NOMO-1 treated with dmso at 0.1 percent for 144 hours (cell line): ENCODE measurements at regions not wholly inside any gene's neighbourhood (a gene's known extent, or its start where the extent isn't known, plus 50 kb on each side); places are given as distances from the start of the nearest gene placed in this dataset.

Source experiments
- DNase-seq: peaks from one replicate; lab custom pipeline; 2025; ENCODE audit not compliant: unreplicated experiment; lab: John Stamatoyannopoulos, UW

- DNase-seq = no peak
Observed at GRCh38 chr3:72223628-72224027, 438.7 kb upstream of the PROK2 start.

GRCh38 chr3:72223116-72223515, 438.2 kb upstream of the PROK2 start:
- no peak for DNase-seq

GRCh38 chr3:72222410-72222809, 437.5 kb upstream of the PROK2 start:
- no peak for DNase-seq

DNA sequence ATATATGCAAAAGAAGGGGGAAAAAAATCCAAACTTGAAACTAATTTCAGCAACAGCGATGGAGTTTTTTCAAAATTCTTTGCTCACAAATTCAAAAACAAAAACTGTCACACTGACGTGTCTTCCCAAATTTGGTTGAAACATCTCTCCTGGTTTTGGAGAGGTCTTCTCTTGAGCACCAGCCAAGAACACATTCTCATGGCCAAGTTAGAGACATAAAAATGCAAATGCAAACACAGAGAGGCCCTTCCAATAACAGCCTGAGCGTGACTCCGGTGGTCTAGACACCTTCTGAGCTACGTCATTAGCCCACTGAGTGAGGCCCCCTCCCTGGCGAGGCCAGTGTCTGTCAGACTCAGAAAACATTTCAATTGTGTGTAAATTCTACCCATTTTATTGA, 436.0 kb upstream of the PROK2 start:
- no peak for DNase-seq

- DNase-seq = no peak
Observed at GRCh38 chr3:72219752-72220151, 434.8 kb upstream of the PROK2 start.

DNA sequence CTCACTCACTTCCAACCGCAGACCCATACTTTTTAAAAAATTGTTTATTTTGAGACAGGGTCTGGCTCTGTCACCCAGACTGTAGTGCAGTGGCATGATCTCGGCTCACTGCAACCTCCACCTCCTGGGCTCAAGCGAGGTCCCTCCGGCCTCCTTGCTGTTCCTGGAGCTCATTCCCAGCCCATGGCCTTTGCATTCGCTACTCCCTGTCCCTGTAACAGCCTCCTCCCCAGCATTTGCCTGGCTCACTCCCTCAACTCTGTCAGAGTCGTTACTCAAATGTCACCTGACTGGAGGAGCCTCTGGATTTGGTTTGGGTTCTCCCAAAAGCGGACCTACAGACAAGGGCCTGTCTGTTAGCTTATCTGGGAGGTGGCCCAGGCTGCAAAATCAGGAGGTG, 432.6 kb upstream of the PROK2 start:
- no peak for DNase-seq

- DNase-seq = peak; percentile 33
Observed at GRCh38 chr3:72214066-72214951, 429.4 kb upstream of the PROK2 start.

DNA sequence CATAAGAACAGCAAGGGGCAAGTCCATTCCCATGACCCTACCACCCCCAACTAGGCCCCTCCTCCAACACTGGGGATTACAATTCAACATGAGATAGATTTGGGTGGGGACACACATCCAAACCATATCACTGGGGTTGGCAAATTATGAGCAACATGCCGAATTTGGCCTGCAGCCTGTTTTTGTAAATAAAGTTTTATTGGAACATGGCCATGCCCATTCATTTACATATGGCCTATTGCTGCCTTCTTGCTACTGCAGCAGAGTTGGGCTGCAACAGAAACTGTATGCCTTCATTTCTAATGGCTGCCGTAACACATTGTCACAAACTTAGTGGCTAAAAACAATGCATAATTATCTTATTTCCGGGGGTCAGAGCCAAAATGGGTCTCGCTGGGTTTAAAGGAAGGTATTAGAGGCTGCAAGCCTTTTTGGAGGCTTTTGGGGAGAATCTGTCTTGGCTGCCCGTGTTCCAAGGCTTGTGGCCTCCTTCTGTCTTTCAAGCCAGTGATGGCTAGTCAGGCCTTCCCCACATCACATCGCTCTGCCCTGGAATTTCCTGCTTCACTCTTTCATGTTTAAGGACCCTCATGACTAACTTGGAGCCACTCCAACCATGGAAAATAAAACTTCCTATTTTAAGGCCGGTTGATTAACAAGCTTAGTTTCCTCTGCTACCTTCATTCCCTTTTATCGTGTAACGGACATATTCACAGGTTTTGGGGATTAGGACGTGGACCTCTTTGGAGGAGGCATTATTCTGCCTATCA, 428.5 kb upstream of the PROK2 start:
- DNase-seq = no peak

GRCh38 chr3:72212396-72212795, 427.4 kb upstream of the PROK2 start:
- no peak for DNase-seq

DNA sequence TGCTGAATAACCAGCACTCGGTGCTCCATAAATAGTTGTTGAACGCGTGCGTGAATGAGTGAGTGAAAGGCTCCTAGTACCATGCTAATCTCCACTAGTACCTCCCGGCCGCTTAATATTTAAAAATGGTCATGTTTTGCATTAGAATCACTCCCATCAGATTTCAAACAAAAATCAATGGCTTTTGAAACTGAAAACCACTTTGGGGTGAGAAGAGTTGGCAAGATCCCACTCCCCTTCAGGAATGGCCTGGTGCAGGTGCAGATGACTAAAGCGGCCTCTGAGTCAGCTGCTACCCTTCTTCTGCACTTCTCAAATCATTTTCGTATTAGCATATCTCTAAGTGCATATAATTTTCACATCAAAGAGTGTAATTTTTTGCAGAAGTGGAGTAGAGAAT, 425.3 kb upstream of the PROK2 start:
- no peak for DNase-seq

- DNase-seq = no peak
Observed at GRCh38 chr3:72205297-72205826, 420.4 kb upstream of the PROK2 start.

- no peak for DNase-seq
Observed at GRCh38 chr3:72204452-72204851, 419.5 kb upstream of the PROK2 start.

DNA sequence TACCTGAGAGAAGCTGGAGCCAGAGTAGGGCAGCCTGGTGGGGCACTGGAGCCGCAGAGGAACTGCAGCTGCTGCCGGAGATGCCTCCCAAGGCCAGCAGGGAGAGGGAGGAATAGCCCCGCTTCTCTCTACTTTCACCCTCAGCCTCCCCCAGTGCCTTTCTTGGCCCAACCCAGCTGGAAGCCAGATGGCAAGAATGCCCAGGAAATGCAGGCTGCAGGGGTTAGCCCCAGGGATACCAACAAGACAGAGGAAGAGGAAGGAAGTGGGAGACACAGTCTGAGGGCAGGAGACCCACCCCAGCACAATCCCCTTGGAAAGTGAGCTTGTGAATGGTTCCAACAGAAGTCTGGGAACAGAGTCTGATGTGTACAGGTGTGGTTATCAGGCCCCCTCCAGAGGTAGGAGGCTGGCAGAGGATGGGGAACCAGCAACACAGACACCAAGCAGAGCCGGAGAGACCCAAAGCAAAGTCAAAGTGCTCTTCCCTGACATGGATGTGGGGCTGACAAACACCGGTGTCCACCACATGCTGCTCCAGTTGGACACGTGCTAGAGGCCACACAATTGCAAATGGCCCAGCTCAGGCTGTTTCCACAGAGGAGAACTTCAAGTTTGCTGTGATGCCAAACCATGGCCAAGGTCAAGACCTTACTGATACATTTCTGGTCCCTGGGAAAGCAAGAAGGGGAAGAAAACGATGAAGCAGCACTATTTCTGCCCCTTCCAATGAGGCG, 418.8 kb upstream of the PROK2 start:
- DNase-seq = no peak

- DNase-seq = no peak
Observed at GRCh38 chr3:72203105-72203504, 418.2 kb upstream of the PROK2 start.

- no peak for DNase-seq
Observed at GRCh38 chr3:72200332-72200731, 415.4 kb upstream of the PROK2 start.

GRCh38 chr3:72199530-72199929, 414.6 kb upstream of the PROK2 start:
- no peak for DNase-seq

DNA sequence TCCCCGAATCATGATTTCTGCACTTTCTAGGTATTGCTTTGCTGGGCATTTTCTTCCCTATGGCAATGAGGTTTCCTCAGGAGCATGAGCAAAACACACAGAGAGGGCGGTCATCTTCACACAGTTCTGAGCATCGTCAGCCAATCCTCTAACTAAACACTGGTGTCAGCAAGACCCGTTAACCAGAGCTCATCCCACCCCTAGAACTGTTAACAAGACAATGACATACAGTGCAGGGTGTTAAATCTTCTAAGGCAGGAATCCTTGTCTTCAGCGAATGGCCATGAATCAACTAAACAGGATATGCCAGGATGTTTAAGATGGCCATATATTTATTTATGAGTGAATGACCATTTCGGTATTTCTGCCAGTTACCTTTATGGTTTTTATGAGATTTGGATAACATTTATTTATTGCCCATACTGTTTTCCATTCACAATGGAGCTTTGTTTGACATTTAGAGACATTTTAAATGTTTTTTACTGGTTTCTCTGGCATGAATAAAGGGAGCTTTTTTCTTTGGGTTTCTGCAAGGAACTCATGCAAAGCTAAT, 411.5 kb upstream of the PROK2 start:
- no peak for DNase-seq

DNA sequence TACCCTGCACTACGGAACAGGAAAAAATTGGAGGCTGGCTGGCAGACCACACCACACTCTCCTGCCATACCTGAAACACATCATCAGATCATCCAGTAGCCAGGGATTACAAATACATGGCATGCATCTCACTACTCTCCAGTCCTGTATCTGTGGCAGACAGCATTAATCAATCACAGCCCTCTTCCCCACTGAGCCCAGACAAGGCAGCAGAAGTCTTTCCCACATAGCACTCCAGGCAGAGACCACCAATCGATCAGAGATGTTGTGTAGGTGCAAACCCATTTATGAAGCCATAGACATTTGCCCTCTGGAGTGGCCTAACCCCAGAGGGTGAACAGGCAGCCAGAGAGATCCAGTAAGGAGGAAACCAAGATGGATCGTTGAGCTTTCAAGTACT, 410.9 kb upstream of the PROK2 start:
- no peak for DNase-seq

GRCh38 chr3:72194458-72194857, 409.5 kb upstream of the PROK2 start:
- DNase-seq = no peak

DNA sequence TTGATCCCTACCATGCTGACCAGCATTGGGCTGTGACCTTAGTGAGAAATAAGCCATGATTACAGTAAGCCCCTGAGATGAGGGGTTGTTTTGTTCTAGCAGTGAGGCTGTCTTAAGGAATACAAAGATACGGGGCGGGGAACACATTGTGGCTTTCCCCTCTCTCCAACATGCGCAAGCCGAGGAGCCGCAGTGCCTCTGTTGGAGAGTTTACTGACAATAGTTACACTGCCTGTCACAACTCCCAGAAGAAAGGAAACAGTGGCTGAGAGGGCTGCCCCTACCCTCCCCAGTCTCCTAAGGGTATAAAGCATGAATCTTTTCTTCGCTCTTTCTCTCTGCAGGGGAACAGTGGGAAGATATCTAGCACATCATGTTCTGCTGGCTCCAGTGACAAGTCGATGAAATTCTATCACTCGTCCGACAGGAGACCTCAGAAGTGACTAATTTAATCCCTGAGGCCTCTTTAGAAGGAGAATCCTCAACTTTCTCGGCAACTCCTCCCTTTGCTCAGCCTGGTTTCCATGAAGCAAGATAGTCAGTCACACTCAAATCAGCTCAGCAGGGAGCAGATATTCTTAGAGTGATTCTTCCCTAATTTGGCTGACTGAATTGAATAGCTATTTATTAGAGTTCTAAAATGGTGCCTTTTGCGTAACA, 409.0 kb upstream of the PROK2 start:
- no peak for DNase-seq

GRCh38 chr3:72192572-72192971, 407.6 kb upstream of the PROK2 start:
- DNase-seq = no peak
